GM10266 (cell line): ENCODE measurements at regions not wholly inside any gene's neighbourhood (a gene's known extent, or its start where the extent isn't known, plus 50 kb on each side); places are given as distances from the start of the nearest gene placed in this dataset.

Experiments
- DNase-seq: peaks from one replicate; pipeline ENCODE4 v3.0.0; 2012; ENCODE audit errors: extremely low spot score
- TF ChIP-seq, protein P1 (sequence below): IDR thresholded peaks from 2 replicates; pipeline ENCODE4 v1.5.1; 2012; ENCODE audit warnings: mild to moderate bottlenecking, low read depth; ENCODE audit not compliant: control insufficient read depth, insufficient read depth; ENCODE audit errors: missing control alignments

- TF ChIP-seq, protein P1, sequence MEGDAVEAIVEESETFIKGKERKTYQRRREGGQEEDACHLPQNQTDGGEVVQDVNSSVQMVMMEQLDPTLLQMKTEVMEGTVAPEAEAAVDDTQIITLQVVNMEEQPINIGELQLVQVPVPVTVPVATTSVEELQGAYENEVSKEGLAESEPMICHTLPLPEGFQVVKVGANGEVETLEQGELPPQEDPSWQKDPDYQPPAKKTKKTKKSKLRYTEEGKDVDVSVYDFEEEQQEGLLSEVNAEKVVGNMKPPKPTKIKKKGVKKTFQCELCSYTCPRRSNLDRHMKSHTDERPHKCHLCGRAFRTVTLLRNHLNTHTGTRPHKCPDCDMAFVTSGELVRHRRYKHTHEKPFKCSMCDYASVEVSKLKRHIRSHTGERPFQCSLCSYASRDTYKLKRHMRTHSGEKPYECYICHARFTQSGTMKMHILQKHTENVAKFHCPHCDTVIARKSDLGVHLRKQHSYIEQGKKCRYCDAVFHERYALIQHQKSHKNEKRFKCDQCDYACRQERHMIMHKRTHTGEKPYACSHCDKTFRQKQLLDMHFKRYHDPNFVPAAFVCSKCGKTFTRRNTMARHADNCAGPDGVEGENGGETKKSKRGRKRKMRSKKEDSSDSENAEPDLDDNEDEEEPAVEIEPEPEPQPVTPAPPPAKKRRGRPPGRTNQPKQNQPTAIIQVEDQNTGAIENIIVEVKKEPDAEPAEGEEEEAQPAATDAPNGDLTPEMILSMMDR: no peak
- no peak for DNase-seq
These were observed 365.3 kb upstream of the PDGFD start for GRCh38 chr11:104529213-104529612.

- DNase-seq: no peak
- TF ChIP-seq, protein P1: no peak
These were observed 362.1 kb upstream of the PDGFD start for GRCh38 chr11:104526006-104526405.

DNA sequence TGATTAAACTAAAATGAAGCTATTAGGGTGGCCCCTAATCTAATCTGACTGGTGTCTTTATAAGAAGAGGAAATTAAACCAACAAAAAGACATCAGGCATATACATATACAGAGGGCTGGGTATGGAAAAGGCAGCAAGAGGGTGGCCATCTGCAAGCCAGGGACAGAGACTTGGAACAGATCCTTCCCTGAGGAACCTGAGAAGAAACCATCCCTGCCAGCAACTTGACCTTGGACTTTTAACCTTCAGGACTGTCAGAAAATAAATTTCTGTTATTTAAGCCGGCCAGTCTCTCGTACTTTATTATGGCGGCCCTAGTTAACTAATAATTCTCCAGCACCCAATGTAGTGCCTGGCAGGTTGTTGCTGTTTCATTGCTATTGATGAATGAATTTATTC is 361.5 kb upstream of the PDGFD start:
- TF ChIP-seq, protein P1: no peak

GRCh38 chr11:104524254-104524653 is 360.3 kb upstream of the PDGFD start:
- TF ChIP-seq, protein P1: no peak
- DNase-seq: no peak

More for the DNA sequence above, 361.5 kb upstream of the PDGFD start:
- no peak for DNase-seq

DNA sequence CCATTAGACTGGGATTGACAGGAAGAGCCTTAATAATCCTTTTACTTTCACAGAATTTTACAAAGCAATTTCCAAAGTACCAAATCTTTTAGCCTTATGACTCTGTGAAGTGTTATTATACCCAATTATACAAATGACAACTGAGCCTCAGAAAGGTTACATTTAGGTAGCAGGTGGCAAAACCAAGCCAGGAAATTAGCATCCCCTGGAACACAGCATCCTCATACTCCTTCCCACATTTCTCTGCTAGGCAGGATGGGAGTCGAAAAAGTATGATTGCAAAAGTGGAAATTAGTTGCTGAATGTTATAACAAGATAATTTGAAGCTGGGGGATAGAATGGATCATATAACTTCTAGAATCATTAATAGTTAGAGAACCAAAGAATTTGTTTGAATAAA is 359.7 kb upstream of the PDGFD start:
- TF ChIP-seq, protein P1: no peak
- no peak for DNase-seq

DNA sequence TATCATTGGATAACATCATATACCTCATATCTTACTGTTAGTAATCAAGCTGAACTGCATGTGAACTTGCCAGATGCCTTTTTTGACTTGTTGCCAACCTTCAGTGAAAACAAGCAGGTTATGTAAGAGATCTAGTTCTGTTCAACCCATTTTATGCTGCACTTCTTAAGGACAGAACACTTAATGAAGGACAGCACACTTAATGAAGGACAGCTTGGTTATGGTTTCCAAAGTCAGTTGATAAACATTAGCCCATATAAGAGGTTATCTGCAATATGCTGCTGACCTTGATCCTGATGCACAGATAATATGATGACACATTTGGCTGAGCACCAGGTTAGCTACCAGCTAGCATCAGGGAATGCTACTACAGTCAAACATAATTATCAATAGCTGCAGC is 358.7 kb upstream of the PDGFD start:
- DNase-seq: no peak
- TF ChIP-seq, protein P1: no peak

DNA sequence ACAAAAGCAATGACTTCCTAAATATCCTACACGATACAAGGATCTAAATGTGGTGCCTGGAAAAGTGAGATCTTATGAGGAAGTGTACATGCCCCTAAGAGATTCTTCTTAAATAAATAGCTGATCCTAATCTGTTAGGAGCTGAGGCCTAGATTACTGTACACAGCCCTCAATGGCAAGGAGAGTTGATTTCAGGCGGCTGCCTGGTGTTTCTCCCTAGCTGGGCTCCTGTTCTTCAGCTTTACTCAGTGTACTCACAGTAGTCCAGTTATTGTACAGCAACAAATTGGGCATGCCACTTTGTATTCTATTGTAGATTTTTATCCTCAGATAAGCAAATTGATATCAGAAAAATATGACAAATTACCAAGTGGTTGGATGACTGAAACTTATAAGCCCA is 358.2 kb upstream of the PDGFD start:
- DNase-seq: no peak
- TF ChIP-seq, protein P1: no peak

DNA sequence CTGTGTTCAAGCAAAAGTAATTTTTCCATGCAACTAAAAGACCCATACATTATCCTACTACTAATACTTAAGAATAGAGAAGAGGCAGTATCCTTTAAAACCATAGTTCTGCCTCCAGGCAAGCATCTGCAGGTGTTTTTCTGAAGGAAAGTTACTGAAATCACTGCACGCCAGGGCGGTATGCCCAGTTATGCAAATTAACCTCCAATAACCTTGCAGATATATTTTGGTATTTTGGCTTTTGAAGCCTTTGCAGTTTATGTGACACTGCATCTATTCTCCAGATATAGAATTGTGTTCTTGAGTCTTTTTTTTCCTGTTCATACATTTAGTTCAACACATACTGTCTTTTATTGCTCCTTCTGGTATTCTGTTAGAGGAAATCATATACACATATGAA is 346.2 kb upstream of the PDGFD start:
- TF ChIP-seq, protein P1: no peak
- DNase-seq: no peak
